Endothelial cell of umbilical vein (primary cell): ENCODE measurements at regions not wholly inside any gene's neighbourhood (a gene's known extent, or its start where the extent isn't known, plus 50 kb on each side); places are given as distances from the start of the nearest gene placed in this dataset.

ENCODE experiments used
- BruUV-seq: library from RNA; stranded (reverse); fragments of 400-500 nt; replicated peaks from 2 replicates; lab custom pipeline; 2021; lab: Mats Ljungman, UMichigan
- CTCF ChIA-PET: fragments of 300-600, 350-600 bp; sonication (Branson Sonifier 250); formaldehyde crosslinking; loops from one replicate; lab custom pipeline; 2021; ENCODE audit warnings: antibody characterized with exemption, inconsistent platforms; lab: Charles Lee
- POLR2A ChIA-PET: fragments of 300-600, 350-600 bp; sonication (Branson Sonifier 250); formaldehyde crosslinking; loops from one replicate; lab custom pipeline; 2021; ENCODE audit warnings: antibody characterized with exemption, inconsistent platforms; lab: Charles Lee
- DNase-seq: peaks from one replicate; pipeline ENCODE4 v3.0.0-alpha.2; 2011; ENCODE audit warnings: low read depth, low spot score
- FAIRE-seq: peaks from 2 replicates; lab custom pipeline; 2011; peaks lifted over from hg19 to GRCh38; lab: Jason Lieb, UNC
- H2AFZ ChIP-seq: 2 replicates; pipeline ENCODE4 v1.6.0; 2012; ENCODE audit warnings: low read depth, low read length, control low read depth, inconsistent platforms
- H3K27ac ChIP-seq: 2 replicates; pipeline ENCODE4 v1.5.1; 2011; ENCODE audit warnings: low read depth, mild to moderate bottlenecking, control low read depth, low read length, moderate library complexity; ENCODE audit not compliant: insufficient read depth
- H3K27me3 ChIP-seq, 2 experiments: 2 replicates each; pipeline versions ENCODE4 v1.6.0 to v1.6.1; 2011; ENCODE audit warnings: low read length in 2 of 2, mixed read lengths in 1 of 2; ENCODE audit not compliant: control insufficient read depth in 2 of 2, insufficient read depth in 2 of 2
- H3K36me3 ChIP-seq, 2 experiments: 2 replicates in 1 of 2; 3 replicates in 1 of 2; pipeline ENCODE4 v1.5.1; 2011; ENCODE audit warnings: low read length in 2 of 2, mild to moderate bottlenecking in 1 of 2, moderate library complexity in 1 of 2; ENCODE audit not compliant: control insufficient read depth in 2 of 2, insufficient read depth in 2 of 2; ENCODE audit errors: extremely low read depth in 1 of 2
- H3K4me1 ChIP-seq: 3 replicates; pipeline ENCODE4 v1.5.1; 2011; ENCODE audit warnings: mild to moderate bottlenecking, low read length; ENCODE audit not compliant: control insufficient read depth, insufficient read depth; ENCODE audit errors: extremely low read depth
- H3K4me2 ChIP-seq: 2 replicates; pipeline ENCODE4 v1.6.1; 2011; ENCODE audit warnings: low read length, control low read depth, mixed read lengths; ENCODE audit not compliant: insufficient read depth
- H3K4me3 ChIP-seq, 3 experiments: fragments of 200-600 bp in 1 of 3; sonication (generic), shearing (Covaris generic) in 1 of 3; replicated peaks in 1 of 3; 2 replicates each; pipeline ENCODE4 v1.5.1; 2011 to 2016; ENCODE audit warnings: control low read depth in 3 of 3, low read length in 3 of 3, mild to moderate bottlenecking in 2 of 3, inconsistent platforms in 1 of 3, low read depth in 1 of 3, moderate library complexity in 1 of 3; ENCODE audit not compliant: insufficient read depth in 1 of 3
- H3K79me2 ChIP-seq: 2 replicates; pipeline ENCODE4 v1.6.0; 2012; ENCODE audit warnings: low read length, inconsistent platforms; ENCODE audit not compliant: control insufficient read depth, insufficient read depth
- H3K9ac ChIP-seq: replicated peaks from 2 replicates; pipeline ENCODE3; 2011; ENCODE audit warnings: low read length, control low read depth; ENCODE audit not compliant: insufficient read depth; ENCODE audit errors: extremely low read depth
- H3K9me1 ChIP-seq: replicated peaks from 3 replicates; pipeline ENCODE4 v1.6.0; 2011; ENCODE audit warnings: mild to moderate bottlenecking, low read length; ENCODE audit not compliant: control insufficient read depth, insufficient read depth; ENCODE audit errors: extremely low read depth
- H3K9me3 ChIP-seq: replicated peaks from 2 replicates; pipeline ENCODE4 v1.5.1; 2012; ENCODE audit warnings: low read length, inconsistent platforms; ENCODE audit not compliant: control insufficient read depth, insufficient read depth
- H4K20me1 ChIP-seq: replicated peaks from 2 replicates; pipeline ENCODE3; 2011; ENCODE audit warnings: mild to moderate bottlenecking, low read length; ENCODE audit not compliant: control insufficient read depth, insufficient read depth; ENCODE audit errors: extremely low read depth
- EZH2 ChIP-seq: IDR thresholded peaks from 2 replicates; pipeline ENCODE4 v1.6.1; 2012; ENCODE audit warnings: borderline replicate concordance, low read depth, mild to moderate bottlenecking, moderate library complexity, low read length, inconsistent platforms; ENCODE audit not compliant: severe bottlenecking
- FOS ChIP-seq: IDR thresholded peaks from 2 replicates; pipeline ENCODE4 v1.6.1; 2011; ENCODE audit warnings: mild to moderate bottlenecking, low read length, moderate library complexity, borderline replicate concordance; ENCODE audit not compliant: insufficient read depth
- GATA2 ChIP-seq: IDR thresholded peaks from 2 replicates; pipeline ENCODE4 v1.7.0; 2011; ENCODE audit warnings: low read depth, mild to moderate bottlenecking, moderate library complexity, mixed read lengths, low read length; ENCODE audit not compliant: insufficient read length, insufficient read depth
- JUN ChIP-seq: IDR thresholded peaks from 2 replicates; pipeline ENCODE4 v1.6.1; 2011; ENCODE audit warnings: borderline replicate concordance, low read depth; ENCODE audit not compliant: insufficient read length, insufficient read depth
- MYC ChIP-seq: IDR thresholded peaks from one replicate; pipeline ENCODE4 v1.6.1; 2011; ENCODE audit warnings: mild to moderate bottlenecking, low read depth, low read length
- POLR2A ChIP-seq: IDR thresholded peaks from 2 replicates; pipeline ENCODE4 v1.6.1; 2012; ENCODE audit warnings: low read depth, mild to moderate bottlenecking, control low read depth, low read length
- POLR2AphosphoS5 ChIP-seq: IDR thresholded peaks from 2 replicates; pipeline ENCODE4 v1.6.1; 2012; ENCODE audit warnings: low read depth, mild to moderate bottlenecking, control low read depth, low read length, moderate library complexity; ENCODE audit not compliant: insufficient read depth
- dilution Hi-C: fragments of 300-500 bp; cut with MboI; formaldehyde crosslinking; loops from one replicate; pipeline ENCODE4 v1.15.0; 2019; ENCODE audit warnings: low sequenced_read_pairs; ENCODE audit not compliant: extremely low pct_ligation_motif_present
- intact Hi-C: fragments of 100-400 bp; cut with micrococcal nuclease; formaldehyde crosslinking; loops from one replicate; pipeline ENCODE4 v1.10.0; 2022
- TF ChIP-seq, protein P1 (sequence below): IDR thresholded peaks from 2 replicates; pipeline ENCODE4 v1.6.1; 2011; ENCODE audit not compliant: insufficient read depth, insufficient read length
- TF ChIP-seq, protein P2 (sequence below), 2 donors: IDR thresholded peaks; 1 replicate in 1 of 2; 2 replicates in 1 of 2; pipeline ENCODE4 v1.5.1; 2011; ENCODE audit warnings: low read length in 2 of 2, mild to moderate bottlenecking in 2 of 2, moderate library complexity in 2 of 2, control low read depth in 1 of 2, inconsistent platforms in 1 of 2, low read depth in 1 of 2; ENCODE audit not compliant: insufficient read depth in 1 of 2; ENCODE audit errors: extremely low read depth in 1 of 2

DNA sequence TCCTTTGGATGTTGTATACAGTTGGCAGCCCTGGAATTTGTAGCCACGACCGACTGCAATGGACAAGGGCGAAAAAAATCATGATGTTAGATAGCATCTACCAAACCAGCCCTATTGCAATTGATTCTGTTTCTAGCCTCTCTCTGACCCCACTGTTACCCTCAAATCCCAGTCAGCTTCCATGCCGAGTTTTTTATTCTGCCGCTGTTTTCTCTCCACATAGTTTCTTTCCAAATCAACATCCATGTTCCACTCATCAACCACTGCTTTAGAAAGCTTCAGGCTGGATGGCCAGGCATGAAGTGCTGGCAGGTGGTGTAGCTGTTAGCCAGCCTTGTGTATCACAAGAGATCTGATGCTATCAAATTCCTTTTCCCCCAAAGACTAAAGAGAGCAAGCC lies 272.8 kb downstream of the FIGN start:
- ChIA-PET CTCF (interaction anchor here (1.1 to 1.4 kb wide), 2 partner anchors 9 to 416 kb away, joined by 3 to 5 read pairs; no protein-coding TSS in a partner anchor), POLR2A (no interaction called here)
- H3K36me3 ChIP-seq, result no peaks in the 10 kb centered on the region
- H3K4me3 ChIP-seq, result no peak overlapping the region
- no peak for TF ChIP-seq EZH2
- no peak for TF ChIP-seq POLR2A
- TF ChIP-seq, protein P1, sequence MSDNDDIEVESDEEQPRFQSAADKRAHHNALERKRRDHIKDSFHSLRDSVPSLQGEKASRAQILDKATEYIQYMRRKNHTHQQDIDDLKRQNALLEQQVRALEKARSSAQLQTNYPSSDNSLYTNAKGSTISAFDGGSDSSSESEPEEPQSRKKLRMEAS, result no peak
- no peak for TF ChIP-seq JUN
- no peak for TF ChIP-seq MYC
- no peak for TF ChIP-seq POLR2AphosphoS5
- TF ChIP-seq FOS, result no peak
- no peak for TF ChIP-seq GATA2
- TF ChIP-seq, protein P2, sequence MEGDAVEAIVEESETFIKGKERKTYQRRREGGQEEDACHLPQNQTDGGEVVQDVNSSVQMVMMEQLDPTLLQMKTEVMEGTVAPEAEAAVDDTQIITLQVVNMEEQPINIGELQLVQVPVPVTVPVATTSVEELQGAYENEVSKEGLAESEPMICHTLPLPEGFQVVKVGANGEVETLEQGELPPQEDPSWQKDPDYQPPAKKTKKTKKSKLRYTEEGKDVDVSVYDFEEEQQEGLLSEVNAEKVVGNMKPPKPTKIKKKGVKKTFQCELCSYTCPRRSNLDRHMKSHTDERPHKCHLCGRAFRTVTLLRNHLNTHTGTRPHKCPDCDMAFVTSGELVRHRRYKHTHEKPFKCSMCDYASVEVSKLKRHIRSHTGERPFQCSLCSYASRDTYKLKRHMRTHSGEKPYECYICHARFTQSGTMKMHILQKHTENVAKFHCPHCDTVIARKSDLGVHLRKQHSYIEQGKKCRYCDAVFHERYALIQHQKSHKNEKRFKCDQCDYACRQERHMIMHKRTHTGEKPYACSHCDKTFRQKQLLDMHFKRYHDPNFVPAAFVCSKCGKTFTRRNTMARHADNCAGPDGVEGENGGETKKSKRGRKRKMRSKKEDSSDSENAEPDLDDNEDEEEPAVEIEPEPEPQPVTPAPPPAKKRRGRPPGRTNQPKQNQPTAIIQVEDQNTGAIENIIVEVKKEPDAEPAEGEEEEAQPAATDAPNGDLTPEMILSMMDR (IDR thresholded peaks at IDR 0.05; ENCODE audit: extremely low read depth in 1 of 2, insufficient read depth in 1 of 2, low read depth in 1 of 2, low read length in 2 of 2), result no peak
- no peak overlapping the region for H2AFZ ChIP-seq
- dilution Hi-C loops, result no loop called here
- no peak overlapping the region for H3K27ac ChIP-seq
- no peaks in the 10 kb centered on the region for H3K79me2 ChIP-seq
- no peaks in the 10 kb centered on the region for H3K9me1 ChIP-seq
- no TSS peak for BruUV-seq
- FAIRE-seq (no peak), DNase-seq (no peak)
- H4K20me1 ChIP-seq, result no peaks in the 10 kb centered on the region
- intact Hi-C loops, result no loop called here
- H3K4me1 ChIP-seq, result no peaks in the 10 kb centered on the region
- no peaks in the 10 kb centered on the region for H3K9me3 ChIP-seq
- H3K9ac ChIP-seq, result no peak overlapping the region
- peaks cover 0 to 4% of the 10 kb centered on the region in 2 experiments for H3K27me3 ChIP-seq
- H3K4me2 ChIP-seq, result no peak overlapping the region
